ENCODE measurements at regions not wholly inside any gene's neighbourhood (a gene's known extent, or its start where the extent isn't known, plus 50 kb on each side); places are given as distances from the start of the nearest gene placed in this dataset.

DNA sequence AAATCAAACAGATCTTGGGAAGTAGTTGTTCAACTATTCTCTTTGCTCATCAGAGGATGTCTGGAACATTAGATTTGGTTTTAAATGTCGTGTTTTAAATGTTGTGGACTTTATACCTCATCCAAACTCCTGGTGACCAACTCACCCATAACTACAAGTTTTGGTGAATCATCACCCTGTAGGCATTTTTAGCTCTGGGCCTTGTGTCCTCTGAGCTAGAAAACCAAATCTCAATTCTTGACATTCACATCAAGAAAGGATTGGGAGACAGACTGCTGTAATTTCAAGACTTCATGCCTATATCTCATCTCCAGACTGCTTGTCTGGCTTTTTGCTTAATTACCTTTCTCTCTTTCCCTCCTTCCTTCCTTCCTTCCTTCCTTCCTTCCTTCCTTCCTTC lies 228.5 kb upstream of the ROBO2 start:
- TF ChIP-seq, protein P1, sequence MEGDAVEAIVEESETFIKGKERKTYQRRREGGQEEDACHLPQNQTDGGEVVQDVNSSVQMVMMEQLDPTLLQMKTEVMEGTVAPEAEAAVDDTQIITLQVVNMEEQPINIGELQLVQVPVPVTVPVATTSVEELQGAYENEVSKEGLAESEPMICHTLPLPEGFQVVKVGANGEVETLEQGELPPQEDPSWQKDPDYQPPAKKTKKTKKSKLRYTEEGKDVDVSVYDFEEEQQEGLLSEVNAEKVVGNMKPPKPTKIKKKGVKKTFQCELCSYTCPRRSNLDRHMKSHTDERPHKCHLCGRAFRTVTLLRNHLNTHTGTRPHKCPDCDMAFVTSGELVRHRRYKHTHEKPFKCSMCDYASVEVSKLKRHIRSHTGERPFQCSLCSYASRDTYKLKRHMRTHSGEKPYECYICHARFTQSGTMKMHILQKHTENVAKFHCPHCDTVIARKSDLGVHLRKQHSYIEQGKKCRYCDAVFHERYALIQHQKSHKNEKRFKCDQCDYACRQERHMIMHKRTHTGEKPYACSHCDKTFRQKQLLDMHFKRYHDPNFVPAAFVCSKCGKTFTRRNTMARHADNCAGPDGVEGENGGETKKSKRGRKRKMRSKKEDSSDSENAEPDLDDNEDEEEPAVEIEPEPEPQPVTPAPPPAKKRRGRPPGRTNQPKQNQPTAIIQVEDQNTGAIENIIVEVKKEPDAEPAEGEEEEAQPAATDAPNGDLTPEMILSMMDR (IDR thresholded peaks at IDR 0.05): no peak
- TF ChIP-seq EZH2 (IDR thresholded peaks at IDR 0.05; ENCODE audit: borderline replicate concordance, insufficient read depth, low read depth, low read length, poor library complexity, severe bottlenecking): no peak
